Neural crest cell (in vitro differentiated cells): ENCODE measurements at regions not wholly inside any gene's neighbourhood (a gene's known extent, or its start where the extent isn't known, plus 50 kb on each side); places are given as distances from the start of the nearest gene placed in this dataset.

Experiments used
- DNase-seq: peaks from one replicate; pipeline ENCODE4 v3.0.0; 2021; ENCODE audit warnings: low read depth, mixed read lengths, low spot score
- H3K27ac Mint-ChIP-seq: one replicate; pipeline ENCODE4 v1.8.0; 2021; ENCODE audit warnings: mild to moderate bottlenecking, mixed read lengths; ENCODE audit not compliant: unreplicated experiment
- H3K27me3 Mint-ChIP-seq: 2 replicates; pipeline ENCODE4 v1.8.0; 2021; ENCODE audit warnings: low read depth, mild to moderate bottlenecking, mixed read lengths
- H3K36me3 Mint-ChIP-seq: 2 replicates; pipeline ENCODE4 v1.8.0; 2021; ENCODE audit warnings: low read depth, mild to moderate bottlenecking, mixed read lengths
- H3K4me1 Mint-ChIP-seq: 2 replicates; pipeline ENCODE4 v1.8.0; 2021; ENCODE audit warnings: mixed read lengths
- H3K4me3 Mint-ChIP-seq: one replicate; pipeline ENCODE4 v1.8.0; 2021; ENCODE audit warnings: mild to moderate bottlenecking, mixed read lengths
- H3K9me3 Mint-ChIP-seq: 2 replicates; pipeline ENCODE4 v1.8.0; 2021; ENCODE audit warnings: mixed read lengths
- CTCF ChIP-seq: fragments of 200-600 bp; sonication (generic); conservative IDR thresholded peaks from 2 replicates; pipeline ENCODE4 v1.5.0; 2021; ENCODE audit warnings: antibody characterized with exemption, mild to moderate bottlenecking

GRCh38 chr18:45167631-45168280 is 447.5 kb upstream of the SLC14A2 start:
- H3K36me3 Mint-ChIP-seq: no peaks in the 10 kb centered on the region
- H3K27me3 Mint-ChIP-seq: no peaks in the 10 kb centered on the region
- H3K27ac Mint-ChIP-seq: no peak overlapping the region

GRCh38 chr18:45168866-45169600 is 446.2 kb upstream of the SLC14A2 start:
- no peak for DNase-seq
- no peaks in the 10 kb centered on the region for H3K27me3 Mint-ChIP-seq
- no peak overlapping the region for H3K4me3 Mint-ChIP-seq
- no peaks in the 10 kb centered on the region for H3K36me3 Mint-ChIP-seq
- H3K27ac Mint-ChIP-seq: no peak overlapping the region
- H3K9me3 Mint-ChIP-seq: no peaks in the 10 kb centered on the region
- no peak for TF ChIP-seq CTCF
- H3K4me1 Mint-ChIP-seq: no peaks in the 10 kb centered on the region

More at GRCh38 chr18:45167631-45168280, 447.5 kb upstream of the SLC14A2 start:
- no peak for TF ChIP-seq CTCF
- H3K4me3 Mint-ChIP-seq: no peak overlapping the region
- no peak for DNase-seq
- no peaks in the 10 kb centered on the region for H3K9me3 Mint-ChIP-seq
- H3K4me1 Mint-ChIP-seq: no peaks in the 10 kb centered on the region

GRCh38 chr18:45169610-45170009 is 445.7 kb upstream of the SLC14A2 start:
- Mint-ChIP-seq H3K36me3 (no peaks in the 10 kb centered on the region), H3K4me1 (no peaks in the 10 kb centered on the region), H3K4me3 (no peak overlapping the region), H3K27ac (no peak overlapping the region), H3K27me3 (no peaks in the 10 kb centered on the region), H3K9me3 (no peaks in the 10 kb centered on the region)
- DNase-seq: no peak
- no peak for TF ChIP-seq CTCF

GRCh38 chr18:45171679-45172191 is 443.5 kb upstream of the SLC14A2 start:
- Mint-ChIP-seq H3K4me3 (no peak overlapping the region), H3K27ac (no peak overlapping the region), H3K4me1 (no peaks in the 10 kb centered on the region), H3K9me3 (no peaks in the 10 kb centered on the region), H3K36me3 (no peaks in the 10 kb centered on the region), H3K27me3 (no peaks in the 10 kb centered on the region)
- no peak for TF ChIP-seq CTCF
- no peak for DNase-seq

- no peaks in the 10 kb centered on the region for H3K4me1 Mint-ChIP-seq
- DNase-seq: no peak
- no peaks in the 10 kb centered on the region for H3K36me3 Mint-ChIP-seq
- H3K4me3 Mint-ChIP-seq: no peak overlapping the region
- H3K9me3 Mint-ChIP-seq: no peaks in the 10 kb centered on the region
- no peak overlapping the region for H3K27ac Mint-ChIP-seq
- TF ChIP-seq CTCF: no peak
- no peaks in the 10 kb centered on the region for H3K27me3 Mint-ChIP-seq
These were observed 441.9 kb upstream of the SLC14A2 start for GRCh38 chr18:45173327-45173726.
